ENCODE measurements at regions not wholly inside any gene's neighbourhood (a gene's known extent, or its start where the extent isn't known, plus 50 kb on each side); places are given as distances from the start of the nearest gene placed in this dataset.

DNA sequence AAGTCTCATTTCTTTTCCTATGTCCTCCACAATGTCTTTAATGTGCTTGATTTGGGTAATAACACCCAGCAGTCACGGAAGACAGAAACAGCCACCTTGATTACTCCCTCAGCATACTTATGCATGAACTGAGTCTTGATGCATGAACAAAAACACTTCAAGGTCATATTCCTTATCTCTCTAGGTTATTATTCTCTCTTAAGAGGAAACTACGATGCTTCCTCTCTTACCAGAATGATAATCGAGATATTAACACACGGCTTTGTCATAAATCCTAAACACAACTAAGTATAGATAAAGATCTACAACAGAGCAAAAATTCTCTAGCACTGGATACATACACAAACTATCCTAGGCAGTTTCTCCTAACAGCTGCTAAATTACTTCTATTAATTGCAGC is 583.5 kb upstream of the ATP2B1 start:
- DNase-seq (ENCODE audit: low read depth): no peak

DNA sequence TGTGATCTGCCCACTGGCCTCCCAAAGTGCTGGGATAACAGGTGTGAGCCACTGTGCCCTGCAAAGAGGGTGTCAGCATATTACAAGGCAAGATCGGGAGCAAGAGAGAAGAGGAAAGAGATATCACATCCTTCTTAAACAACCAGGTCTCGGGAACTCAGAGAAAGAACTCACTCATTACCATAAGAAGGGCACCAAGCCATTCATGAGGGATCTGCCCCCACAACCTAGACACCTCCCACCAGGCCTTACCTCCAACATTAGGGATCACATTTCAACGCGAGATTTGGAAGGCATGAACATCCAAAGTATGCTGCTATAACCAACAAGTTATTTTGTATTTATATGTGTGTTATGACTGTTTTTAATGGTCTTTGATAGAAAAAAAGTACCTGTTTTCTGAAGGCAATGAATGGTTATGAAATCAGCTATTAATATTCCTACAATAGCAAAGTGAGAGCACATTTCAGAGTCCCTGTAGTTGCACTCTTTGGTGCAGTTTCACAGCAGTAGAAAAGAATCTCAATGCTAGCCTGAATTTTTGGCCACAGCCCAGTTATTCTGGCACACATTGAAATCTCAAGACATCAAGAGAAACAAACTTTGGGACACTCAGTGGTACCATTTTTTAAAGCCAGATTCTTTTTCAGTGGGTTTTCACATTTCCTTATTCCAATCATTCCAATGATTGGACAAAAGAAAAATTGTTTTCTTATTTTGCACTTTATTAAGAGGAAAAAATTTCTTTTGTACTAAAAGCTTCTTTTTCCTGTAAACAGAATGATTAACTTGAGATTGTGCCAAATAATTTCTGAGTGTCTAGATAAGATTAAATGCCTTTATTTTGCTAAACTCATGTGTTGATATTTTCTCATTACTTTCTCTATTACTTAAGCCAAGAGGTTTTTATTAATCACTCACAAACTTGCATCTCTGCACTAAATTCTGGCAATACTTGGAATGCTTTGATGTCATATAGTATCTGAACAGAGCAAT is 582.6 kb upstream of the ATP2B1 start:
- TF ChIP-seq, protein P1, sequence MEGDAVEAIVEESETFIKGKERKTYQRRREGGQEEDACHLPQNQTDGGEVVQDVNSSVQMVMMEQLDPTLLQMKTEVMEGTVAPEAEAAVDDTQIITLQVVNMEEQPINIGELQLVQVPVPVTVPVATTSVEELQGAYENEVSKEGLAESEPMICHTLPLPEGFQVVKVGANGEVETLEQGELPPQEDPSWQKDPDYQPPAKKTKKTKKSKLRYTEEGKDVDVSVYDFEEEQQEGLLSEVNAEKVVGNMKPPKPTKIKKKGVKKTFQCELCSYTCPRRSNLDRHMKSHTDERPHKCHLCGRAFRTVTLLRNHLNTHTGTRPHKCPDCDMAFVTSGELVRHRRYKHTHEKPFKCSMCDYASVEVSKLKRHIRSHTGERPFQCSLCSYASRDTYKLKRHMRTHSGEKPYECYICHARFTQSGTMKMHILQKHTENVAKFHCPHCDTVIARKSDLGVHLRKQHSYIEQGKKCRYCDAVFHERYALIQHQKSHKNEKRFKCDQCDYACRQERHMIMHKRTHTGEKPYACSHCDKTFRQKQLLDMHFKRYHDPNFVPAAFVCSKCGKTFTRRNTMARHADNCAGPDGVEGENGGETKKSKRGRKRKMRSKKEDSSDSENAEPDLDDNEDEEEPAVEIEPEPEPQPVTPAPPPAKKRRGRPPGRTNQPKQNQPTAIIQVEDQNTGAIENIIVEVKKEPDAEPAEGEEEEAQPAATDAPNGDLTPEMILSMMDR (conservative IDR thresholded peaks at IDR 0.05; ENCODE audit: low read depth, low read length): no peak
- DNase-seq (ENCODE audit: low read depth): no peak
- H3K4me3 ChIP-seq (ENCODE audit: low read length): no peak overlapping the region

More for the DNA sequence above, 583.5 kb upstream of the ATP2B1 start:
- TF ChIP-seq, protein P1 (conservative IDR thresholded peaks at IDR 0.05; ENCODE audit: low read depth, low read length): no peak
- no peak overlapping the region for H3K4me3 ChIP-seq (ENCODE audit: low read length)

DNA sequence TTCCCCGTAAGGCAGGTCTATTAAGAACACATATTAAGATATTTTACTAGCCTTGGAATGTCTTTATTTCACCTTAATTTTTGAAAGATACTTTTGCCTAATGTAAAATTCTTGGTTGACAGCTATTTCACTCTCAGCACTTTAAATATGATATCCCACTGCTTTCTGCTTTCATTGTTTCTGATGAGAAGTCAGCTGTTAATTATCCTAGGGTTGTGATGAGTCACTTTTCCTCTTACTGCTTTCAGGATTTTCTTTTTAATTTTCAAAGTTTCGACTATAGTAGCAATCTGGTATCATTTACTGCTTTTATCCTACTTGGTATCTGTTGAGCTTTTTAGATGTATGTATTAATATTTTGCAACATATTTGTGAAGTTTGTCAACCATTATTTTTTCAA is 578.9 kb upstream of the ATP2B1 start:
- no peak overlapping the region for H3K4me3 ChIP-seq (ENCODE audit: low read length)
- TF ChIP-seq, protein P1 (conservative IDR thresholded peaks at IDR 0.05; ENCODE audit: low read depth, low read length): no peak
- no peak for DNase-seq (ENCODE audit: low read depth)

DNA sequence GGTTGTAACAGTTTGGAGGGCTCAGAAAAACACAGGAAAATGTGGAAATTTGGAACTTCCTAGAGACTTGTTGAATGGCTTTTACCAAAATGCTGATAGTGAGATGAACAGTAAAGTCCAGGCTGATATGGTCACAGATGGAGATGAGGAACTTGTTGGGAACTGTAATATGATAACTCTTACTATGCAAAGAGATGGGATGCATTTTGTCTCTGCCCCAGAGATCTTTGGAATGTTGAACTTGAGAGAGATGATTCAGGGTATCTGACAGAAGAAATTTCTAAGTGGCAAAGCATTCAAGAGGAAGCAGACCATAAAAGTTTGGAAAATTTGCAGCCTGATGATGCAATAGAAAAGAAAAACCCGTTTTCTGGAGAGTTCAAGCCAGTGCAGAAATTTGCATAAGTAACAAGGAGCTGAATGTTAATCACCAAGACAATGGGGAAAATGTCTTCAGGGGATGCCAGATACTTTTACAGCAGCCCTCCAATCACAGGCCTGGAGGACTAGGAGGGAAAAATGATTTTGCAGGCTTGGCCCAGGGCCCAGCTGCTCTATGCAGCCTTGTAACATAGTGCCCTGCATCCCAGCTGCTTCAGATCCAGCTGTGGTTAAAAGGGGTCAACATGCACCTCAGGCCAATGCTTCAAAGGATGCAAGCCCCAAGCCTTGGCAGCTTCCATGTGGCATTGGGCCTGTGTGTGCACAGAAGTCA is 572.7 kb upstream of the ATP2B1 start:
- TF ChIP-seq, protein P1 (conservative IDR thresholded peaks at IDR 0.05; ENCODE audit: low read depth, low read length): no peak
- DNase-seq (ENCODE audit: low read depth): no peak
- no peak overlapping the region for H3K4me3 ChIP-seq (ENCODE audit: low read length)

DNA sequence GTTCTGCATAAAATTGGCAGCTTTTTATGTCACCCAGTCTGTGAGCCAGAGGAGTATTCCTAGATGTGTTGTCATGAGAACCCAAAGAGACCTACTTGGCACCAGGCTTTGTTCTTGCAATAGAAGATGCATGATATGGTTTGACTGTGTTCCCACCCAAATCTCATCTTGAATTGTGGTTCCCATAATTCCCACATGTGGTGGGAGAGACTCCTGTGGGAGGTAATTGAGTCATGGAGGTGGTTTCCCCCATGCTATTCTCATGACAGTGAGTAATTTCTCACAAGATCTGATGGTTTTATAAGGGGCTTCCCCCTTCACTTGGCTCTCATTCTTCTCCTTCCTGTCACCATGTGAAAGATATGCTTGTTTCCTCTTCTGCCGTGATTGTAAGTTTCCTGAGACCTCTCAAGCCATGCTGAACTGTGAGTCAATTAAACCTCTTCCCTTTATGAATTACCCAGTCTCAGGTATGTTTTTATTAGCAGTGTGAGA is 572.0 kb upstream of the ATP2B1 start:
- no peak overlapping the region for H3K4me3 ChIP-seq (ENCODE audit: low read length)
- no peak for DNase-seq (ENCODE audit: low read depth)
- TF ChIP-seq, protein P1 (conservative IDR thresholded peaks at IDR 0.05; ENCODE audit: low read depth, low read length): no peak

DNA sequence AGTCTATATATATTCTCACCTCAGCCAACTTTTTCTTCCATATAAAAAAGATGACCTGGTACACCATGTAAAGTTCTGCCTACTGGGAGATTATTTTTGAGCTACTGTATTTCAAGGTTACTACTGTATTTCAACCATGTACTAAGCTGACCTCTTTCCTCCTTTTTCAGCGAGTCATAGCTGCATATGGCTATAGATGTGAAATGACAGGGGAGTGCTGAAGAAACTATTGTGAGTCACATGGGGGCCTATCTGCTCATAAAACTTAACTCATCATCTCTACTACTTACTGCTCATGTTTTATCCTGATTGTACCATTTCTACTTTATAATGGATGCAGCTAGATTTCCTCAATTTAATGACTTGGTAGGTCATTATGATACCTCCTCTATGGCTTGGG is 571.4 kb upstream of the ATP2B1 start:
- TF ChIP-seq, protein P1 (conservative IDR thresholded peaks at IDR 0.05; ENCODE audit: low read depth, low read length): no peak
- DNase-seq (ENCODE audit: low read depth): no peak
- no peak overlapping the region for H3K4me3 ChIP-seq (ENCODE audit: low read length)

Data from retinal pigment epithelial cell (primary cell).